Type B pancreatic cell (in vitro differentiated cells): ENCODE measurements at regions not wholly inside any gene's neighbourhood (a gene's known extent, or its start where the extent isn't known, plus 50 kb on each side); places are given as distances from the start of the nearest gene placed in this dataset.
"Not testable (repeated sequence)": the region's sequence is repeated elsewhere in the genome, so short reads cannot be mapped to it uniquely, and the experiment has no call there.

Experiments
- DNase-seq: peaks from one replicate; pipeline ENCODE4 v3.0.0; 2021; ENCODE audit warnings: mixed read lengths; ENCODE audit not compliant: unreplicated experiment; ENCODE audit errors: extremely low spot score
- H3K27ac Mint-ChIP-seq: 2 replicates; pipeline ENCODE4 v1.8.0; 2021; ENCODE audit warnings: mild to moderate bottlenecking, mixed read lengths
- H3K27me3 Mint-ChIP-seq: 2 replicates; pipeline ENCODE4 v1.8.0; 2021; ENCODE audit warnings: mixed read lengths
- H3K36me3 Mint-ChIP-seq: 2 replicates; pipeline ENCODE4 v1.8.0; 2021; ENCODE audit warnings: mixed read lengths
- H3K4me1 Mint-ChIP-seq: one replicate; pipeline ENCODE4 v1.8.0; 2021; ENCODE audit warnings: mixed read lengths; ENCODE audit not compliant: unreplicated experiment
- H3K4me3 Mint-ChIP-seq: 2 replicates; pipeline ENCODE4 v1.8.0; 2021; ENCODE audit warnings: mild to moderate bottlenecking, mixed read lengths
- H3K9me3 Mint-ChIP-seq: 2 replicates; pipeline ENCODE4 v1.8.0; 2021; ENCODE audit warnings: mixed read lengths
- CTCF ChIP-seq: fragments of 200-600 bp; sonication (generic); conservative IDR thresholded peaks from 2 replicates; pipeline ENCODE4 v1.5.0; 2021; ENCODE audit warnings: antibody characterized with exemption, mild to moderate bottlenecking

- Mint-ChIP-seq H3K36me3 (no peaks in the 10 kb centered on the region), H3K27ac (no peak overlapping the region), H3K9me3 (no peaks in the 10 kb centered on the region), H3K27me3 (no peaks in the 10 kb centered on the region), H3K4me1 (peaks cover 4% of the 10 kb centered on the region), H3K4me3 (no peak overlapping the region)
- no peak for TF ChIP-seq CTCF
- no peak for DNase-seq
These were observed 636.0 kb upstream of the TPK1 start for GRCh38 chr7:145471883-145472282.

- Mint-ChIP-seq H3K4me3 (no peak overlapping the region), H3K9me3 (no peaks in the 10 kb centered on the region), H3K4me1 (no peaks in the 10 kb centered on the region), H3K36me3 (no peaks in the 10 kb centered on the region), H3K27ac (no peak overlapping the region), H3K27me3 (no peaks in the 10 kb centered on the region)
- no peak for DNase-seq
- no peak for TF ChIP-seq CTCF
These were observed 628.4 kb upstream of the TPK1 start for GRCh38 chr7:145464287-145464686.

- Mint-ChIP-seq H3K9me3 (no peaks in the 10 kb centered on the region), H3K4me1 (no peaks in the 10 kb centered on the region), H3K27me3 (no peaks in the 10 kb centered on the region), H3K27ac (no peak overlapping the region), H3K4me3 (no peak overlapping the region), H3K36me3 (no peaks in the 10 kb centered on the region)
- no peak for DNase-seq
- no peak for TF ChIP-seq CTCF
These were observed 626.6 kb upstream of the TPK1 start for GRCh38 chr7:145462463-145462862.

- no peak for TF ChIP-seq CTCF
- DNase-seq = no peak
- peaks cover 9% of the 10 kb centered on the region for H3K4me1 Mint-ChIP-seq
- no peak overlapping the region for H3K4me3 Mint-ChIP-seq
- no peaks in the 10 kb centered on the region for H3K36me3 Mint-ChIP-seq
- peaks cover 3% of the 10 kb centered on the region for H3K27me3 Mint-ChIP-seq
- peaks cover 13% of the 10 kb centered on the region for H3K9me3 Mint-ChIP-seq
- no peak overlapping the region for H3K27ac Mint-ChIP-seq
These were observed 599.0 kb upstream of the TPK1 start for GRCh38 chr7:145434811-145435210.

GRCh38 chr7:145431834-145432233 is 596.0 kb upstream of the TPK1 start:
- Mint-ChIP-seq H3K27ac (no peak overlapping the region), H3K4me1 (peaks cover 9% of the 10 kb centered on the region), H3K4me3 (no peak overlapping the region), H3K9me3 (peaks cover 13% of the 10 kb centered on the region), H3K36me3 (no peaks in the 10 kb centered on the region), H3K27me3 (peaks cover 3% of the 10 kb centered on the region)
- TF ChIP-seq CTCF = no peak
- no peak for DNase-seq

- H3K27ac Mint-ChIP-seq, H3K36me3 Mint-ChIP-seq, DNase-seq, H3K9me3 Mint-ChIP-seq, H3K27me3 Mint-ChIP-seq, H3K4me3 Mint-ChIP-seq, H3K4me1 Mint-ChIP-seq: not testable (repeated sequence)
These were observed 582.6 kb upstream of the TPK1 start for GRCh38 chr7:145418481-145418880.
